Transverse colon (tissue), 4 donors: ENCODE measurements at regions not wholly inside any gene's neighbourhood (a gene's known extent, or its start where the extent isn't known, plus 50 kb on each side); places are given as distances from the start of the nearest gene placed in this dataset.
"Not testable (repeated sequence)": the region's sequence is repeated elsewhere in the genome, so short reads cannot be mapped to it uniquely, and the experiment has no call there.

Source experiments
- CTCF ChIP-seq, 5 experiments: fragments of 200-600 bp in 3 of 5; fragments of 450-650 bp in 2 of 5; sonication (generic) in 3 of 5; IDR thresholded peaks; 1 replicate in 2 of 5; 2 replicates in 3 of 5; pipeline ENCODE4 v1.5.1; 2016 to 2017; ENCODE audit warnings: antibody characterized with exemption in 5 of 5, inconsistent platforms in 3 of 5, mild to moderate bottlenecking in 2 of 5, moderate library complexity in 1 of 5
- EP300 ChIP-seq: sonication (generic); formaldehyde crosslinking; IDR thresholded peaks from one replicate; pipeline ENCODE4 v1.6.1; 2017; ENCODE audit warnings: antibody characterized with exemption, low read depth
- POLR2A ChIP-seq: fragments of 450-650 bp; IDR thresholded peaks from one replicate; pipeline ENCODE4 v1.6.1; 2016; ENCODE audit warnings: antibody characterized with exemption, mild to moderate bottlenecking, moderate library complexity
- POLR2AphosphoS5 ChIP-seq, 3 donors: sonication (generic); formaldehyde crosslinking; IDR thresholded peaks; one replicate each; pipeline ENCODE4 v1.6.1; 2016; ENCODE audit warnings: antibody characterized with exemption in 3 of 3

- not testable (repeated sequence) for TF ChIP-seq CTCF (IDR thresholded peaks at IDR 0.05); POLR2AphosphoS5 (IDR thresholded peaks at IDR 0.05); POLR2A; EP300
These were observed 1020.1 kb upstream of the MANEA start for GRCh38 chr6:94557207-94557606.
